Kidney epithelial cell (primary cell): ENCODE measurements at regions not wholly inside any gene's neighbourhood (a gene's known extent, or its start where the extent isn't known, plus 50 kb on each side); places are given as distances from the start of the nearest gene placed in this dataset.

Experiments used
- DNase-seq: peaks from one replicate; pipeline ENCODE4 v3.0.0-alpha.2; 2010; ENCODE audit warnings: low read depth
- H3K27me3 ChIP-seq: 2 replicates; pipeline ENCODE4 v1.6.0; 2011; ENCODE audit warnings: low read length; ENCODE audit not compliant: control insufficient read depth, insufficient read depth
- H3K36me3 ChIP-seq: 2 replicates; pipeline ENCODE4 v1.5.1; 2011; ENCODE audit warnings: low read length; ENCODE audit not compliant: control insufficient read depth, insufficient read depth
- H3K4me3 ChIP-seq: 2 replicates; pipeline ENCODE4 v1.5.1; 2011; ENCODE audit warnings: low read depth, mild to moderate bottlenecking, control low read depth, low read length
- TF ChIP-seq, protein P1 (sequence below): IDR thresholded peaks from 2 replicates; pipeline ENCODE4 v1.5.1; 2011; ENCODE audit warnings: mild to moderate bottlenecking, moderate library complexity, low read length, control low read depth, inconsistent platforms; ENCODE audit not compliant: insufficient read depth, poor library complexity, severe bottlenecking

DNA sequence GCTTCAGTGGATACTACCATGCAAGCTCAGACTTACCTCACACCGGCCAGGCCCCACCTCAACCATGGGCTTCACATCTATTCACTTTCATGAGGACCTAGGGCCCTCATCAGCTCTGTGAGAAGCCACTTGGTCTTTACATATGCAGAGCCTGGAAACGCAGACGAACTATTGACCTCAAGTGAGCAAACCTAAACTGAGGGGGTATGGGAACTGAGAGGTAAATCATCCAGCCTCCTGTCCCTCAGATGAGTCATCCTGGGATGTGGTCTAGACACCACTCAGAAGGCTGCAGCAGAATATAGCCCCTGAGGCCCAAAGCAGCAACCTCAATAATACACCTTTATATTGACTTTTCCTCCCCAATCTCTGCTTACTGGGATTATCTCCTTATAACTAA is 578.0 kb downstream of the INSC start:
- no peak overlapping the region for H3K4me3 ChIP-seq
- H3K27me3 ChIP-seq, result no peaks in the 10 kb centered on the region
- no peaks in the 10 kb centered on the region for H3K36me3 ChIP-seq
- no peak for DNase-seq
- TF ChIP-seq, protein P1, sequence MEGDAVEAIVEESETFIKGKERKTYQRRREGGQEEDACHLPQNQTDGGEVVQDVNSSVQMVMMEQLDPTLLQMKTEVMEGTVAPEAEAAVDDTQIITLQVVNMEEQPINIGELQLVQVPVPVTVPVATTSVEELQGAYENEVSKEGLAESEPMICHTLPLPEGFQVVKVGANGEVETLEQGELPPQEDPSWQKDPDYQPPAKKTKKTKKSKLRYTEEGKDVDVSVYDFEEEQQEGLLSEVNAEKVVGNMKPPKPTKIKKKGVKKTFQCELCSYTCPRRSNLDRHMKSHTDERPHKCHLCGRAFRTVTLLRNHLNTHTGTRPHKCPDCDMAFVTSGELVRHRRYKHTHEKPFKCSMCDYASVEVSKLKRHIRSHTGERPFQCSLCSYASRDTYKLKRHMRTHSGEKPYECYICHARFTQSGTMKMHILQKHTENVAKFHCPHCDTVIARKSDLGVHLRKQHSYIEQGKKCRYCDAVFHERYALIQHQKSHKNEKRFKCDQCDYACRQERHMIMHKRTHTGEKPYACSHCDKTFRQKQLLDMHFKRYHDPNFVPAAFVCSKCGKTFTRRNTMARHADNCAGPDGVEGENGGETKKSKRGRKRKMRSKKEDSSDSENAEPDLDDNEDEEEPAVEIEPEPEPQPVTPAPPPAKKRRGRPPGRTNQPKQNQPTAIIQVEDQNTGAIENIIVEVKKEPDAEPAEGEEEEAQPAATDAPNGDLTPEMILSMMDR, result no peak

DNA sequence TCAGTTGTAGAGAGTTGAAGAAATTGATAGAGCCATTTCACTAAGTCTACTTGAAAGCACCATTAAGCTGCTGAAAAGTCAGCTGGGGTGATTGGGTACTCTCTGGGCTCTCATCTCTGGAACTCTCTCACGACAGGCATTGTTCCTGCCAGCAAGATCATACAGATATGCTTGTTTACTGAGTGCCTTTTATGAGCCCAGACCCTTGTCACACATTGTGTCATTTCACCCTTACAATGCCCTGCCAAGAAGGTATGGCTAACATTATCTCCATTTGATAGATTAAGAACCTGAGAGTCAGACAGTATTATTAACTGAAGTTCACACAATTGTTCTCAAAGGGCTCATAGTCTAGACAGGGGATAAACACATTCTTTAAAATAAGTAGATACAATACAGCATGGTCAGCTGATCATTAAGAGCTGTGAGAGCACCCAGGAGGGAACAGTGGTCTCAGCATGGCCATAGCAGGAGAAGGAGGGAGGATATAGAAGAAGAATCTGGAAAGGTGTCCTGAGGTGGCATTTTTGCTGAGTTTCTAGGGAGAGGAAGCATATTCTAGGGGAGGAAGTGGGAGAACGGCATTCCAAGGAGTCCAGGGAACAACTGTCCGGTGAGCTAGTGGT is 580.5 kb downstream of the INSC start:
- H3K4me3 ChIP-seq, result no peak overlapping the region

DNA sequence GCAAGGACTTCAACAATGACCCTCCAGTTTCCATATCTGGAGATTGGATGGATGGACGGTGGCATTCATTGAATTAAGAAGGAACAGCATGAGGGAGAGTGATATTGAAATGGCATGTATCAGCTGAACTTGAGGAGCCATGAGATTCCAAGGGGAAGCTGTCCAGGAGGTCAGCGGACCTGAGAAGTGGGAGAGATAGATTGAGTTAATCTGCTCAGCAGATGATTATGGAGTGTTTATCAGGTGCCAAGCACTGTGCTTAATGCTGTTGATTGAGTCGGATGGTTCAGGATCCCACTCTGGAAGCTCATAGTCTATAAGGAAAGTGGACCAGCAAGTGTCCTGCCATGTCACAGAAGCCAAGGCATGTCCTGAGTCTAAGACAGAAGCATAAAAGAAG is 581.3 kb downstream of the INSC start:
- Histone ChIP-seq H3K36me3 (no peaks in the 10 kb centered on the region), H3K27me3 (no peaks in the 10 kb centered on the region), H3K4me3 (no peak overlapping the region)
- DNase-seq, result no peak
- TF ChIP-seq, protein P1, result no peak

More for the DNA sequence above, 580.5 kb downstream of the INSC start:
- no peaks in the 10 kb centered on the region for H3K36me3 ChIP-seq
- TF ChIP-seq, protein P1, result no peak
- no peaks in the 10 kb centered on the region for H3K27me3 ChIP-seq
- DNase-seq, result no peak

DNA sequence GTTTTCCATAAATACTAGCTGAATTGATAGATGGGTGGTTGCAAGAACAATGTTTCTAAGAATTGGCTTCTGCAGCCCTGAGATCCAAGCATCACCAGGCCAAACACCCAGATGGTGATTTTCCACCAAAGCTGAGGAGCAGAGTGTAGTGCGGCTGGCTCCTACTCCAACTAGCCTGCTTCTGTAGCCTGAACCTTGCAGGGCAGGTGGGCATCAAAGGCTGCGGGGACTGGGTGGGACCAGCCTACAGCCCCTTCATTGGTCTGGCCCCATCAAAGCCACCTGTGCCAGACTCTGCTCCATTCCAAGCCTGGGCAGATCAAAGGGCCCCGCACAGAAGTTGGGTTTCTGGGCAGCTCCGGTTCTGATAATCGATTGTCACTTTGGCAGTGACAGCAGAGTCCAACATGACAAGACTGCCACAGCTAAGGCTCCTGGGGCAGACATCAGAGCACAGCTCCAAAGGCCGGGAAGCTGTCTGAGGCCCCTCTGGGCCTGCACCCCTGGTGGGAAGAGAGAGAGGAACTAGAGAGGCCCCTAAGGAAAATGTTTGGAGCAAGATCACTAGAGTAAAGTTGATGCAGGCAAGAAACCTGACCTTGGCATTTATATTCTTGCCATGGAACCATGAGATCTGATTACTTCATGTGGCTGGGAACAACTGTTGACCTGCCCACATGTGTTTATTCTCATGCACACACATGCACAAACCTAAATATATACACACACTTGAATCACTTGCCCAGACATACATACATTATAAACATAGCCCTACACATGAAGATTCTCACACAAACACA is 582.9 kb downstream of the INSC start:
- TF ChIP-seq, protein P1, result no peak
- Histone ChIP-seq H3K27me3 (no peaks in the 10 kb centered on the region), H3K36me3 (no peaks in the 10 kb centered on the region), H3K4me3 (no peak overlapping the region)
- no peak for DNase-seq

DNA sequence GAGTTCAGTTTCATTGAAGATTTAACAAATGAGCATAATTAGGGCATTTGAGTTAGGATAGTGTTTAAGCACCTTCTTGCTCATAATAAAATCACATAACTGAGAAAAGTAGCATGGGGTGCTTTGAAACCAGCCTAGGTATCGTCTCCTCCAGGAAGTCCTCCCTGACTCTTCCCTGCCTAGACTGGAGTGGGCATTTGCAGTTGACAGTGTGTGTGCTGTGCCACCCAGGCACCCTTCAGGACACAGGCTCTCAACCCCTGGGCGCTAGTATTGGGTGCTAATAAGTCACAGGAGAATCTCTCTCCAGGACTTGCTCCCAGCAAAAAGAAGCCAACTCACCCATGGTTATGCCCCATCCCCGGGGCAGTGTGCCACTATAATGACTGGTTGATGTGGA is 584.1 kb downstream of the INSC start:
- Histone ChIP-seq H3K4me3 (no peak overlapping the region), H3K27me3 (no peaks in the 10 kb centered on the region), H3K36me3 (no peaks in the 10 kb centered on the region)
- DNase-seq, result no peak
- TF ChIP-seq, protein P1, result no peak
